CD4-positive, alpha-beta T cell treated with Interferon alpha-2 for 1 hour (primary cell): ENCODE measurements at regions not wholly inside any gene's neighbourhood (a gene's known extent, or its start where the extent isn't known, plus 50 kb on each side); places are given as distances from the start of the nearest gene placed in this dataset.
"Not testable (repeated sequence)": the region's sequence is repeated elsewhere in the genome, so short reads cannot be mapped to it uniquely, and the experiment has no call there.

Experiments used
- DNase-seq, 2 donors: peaks; one replicate each; pipeline ENCODE4 v3.0.0-alpha.2; 2020 to 2022

DNA sequence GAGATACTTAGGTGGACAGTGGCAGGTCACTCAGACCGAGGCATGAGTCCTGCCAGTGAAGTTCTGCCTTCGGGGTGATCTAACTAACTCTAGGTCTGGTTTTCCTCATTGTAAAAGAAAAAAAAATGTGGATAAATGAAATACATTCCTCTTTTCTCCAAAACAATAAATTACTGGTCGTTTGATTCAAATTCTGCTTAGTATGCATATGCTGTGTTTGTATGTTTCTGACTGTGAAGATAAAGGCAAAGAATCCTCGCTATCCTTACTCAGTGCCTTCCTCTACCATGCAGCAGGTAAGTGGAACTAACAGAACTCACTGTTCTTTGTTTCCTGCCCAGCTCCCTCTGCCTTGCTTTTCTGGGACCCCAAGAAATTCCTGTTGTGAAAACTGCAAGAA, 330.1 kb downstream of the SUCLG1 start:
- DNase-seq: no peak

DNA sequence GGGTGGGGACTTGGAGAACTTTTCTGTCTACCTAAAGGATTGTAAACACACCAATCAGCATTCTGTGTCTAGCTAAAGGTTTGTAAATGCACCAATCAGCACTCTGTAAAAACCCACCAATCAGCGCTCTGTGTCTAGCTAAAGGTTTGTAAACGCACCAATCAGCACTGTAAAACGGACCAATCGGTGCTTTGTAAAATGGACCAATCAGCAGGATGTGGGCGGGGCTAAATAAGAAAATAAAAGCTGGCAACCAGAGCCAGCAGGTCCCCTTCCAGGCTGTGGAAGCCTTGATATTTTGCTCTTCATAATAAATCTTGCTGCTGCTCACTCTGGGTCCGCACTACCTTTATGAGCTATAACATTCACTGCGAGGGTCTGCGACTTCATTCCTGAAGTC, 331.3 kb downstream of the SUCLG1 start:
- DNase-seq: not testable (repeated sequence)

DNA sequence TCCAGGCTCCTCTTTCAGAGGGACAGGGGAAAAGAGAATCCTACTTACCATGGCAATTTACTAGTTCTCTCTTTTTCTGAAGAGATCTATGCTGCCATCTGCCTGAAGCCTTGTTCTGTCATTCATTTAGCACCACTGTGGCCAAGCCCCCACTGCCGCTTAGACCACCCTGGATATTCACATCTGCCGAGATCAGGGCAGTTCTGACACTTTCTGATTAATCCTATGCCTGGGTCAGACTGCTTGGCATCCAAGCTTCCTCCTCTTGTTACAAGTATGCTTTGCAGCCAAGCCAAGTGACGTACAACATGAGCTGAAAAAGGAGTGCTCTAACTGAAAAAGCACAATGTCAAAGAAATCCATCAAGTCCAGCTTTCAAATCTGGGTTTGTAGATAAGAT, 332.6 kb downstream of the SUCLG1 start:
- no peak for DNase-seq

DNA sequence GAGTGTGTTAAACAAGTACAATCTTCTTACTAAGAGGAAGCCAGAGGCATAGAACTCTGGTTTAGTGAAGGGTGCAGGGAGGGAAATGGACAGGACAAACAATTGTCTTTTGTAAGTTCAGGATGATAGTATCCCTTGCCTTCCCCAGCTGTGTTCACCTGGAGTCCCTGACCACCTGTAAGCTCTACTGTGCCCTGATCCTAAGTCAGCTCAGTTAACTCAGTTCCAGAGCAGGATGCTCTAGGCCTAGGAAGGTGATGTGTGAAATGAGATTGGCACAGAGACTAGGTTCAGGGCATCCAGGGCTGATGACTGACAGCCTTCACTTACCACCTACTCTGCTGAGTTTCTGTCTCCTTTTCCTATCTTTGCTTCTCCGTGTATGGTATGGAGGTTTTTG, 333.0 kb downstream of the SUCLG1 start:
- no peak for DNase-seq

DNA sequence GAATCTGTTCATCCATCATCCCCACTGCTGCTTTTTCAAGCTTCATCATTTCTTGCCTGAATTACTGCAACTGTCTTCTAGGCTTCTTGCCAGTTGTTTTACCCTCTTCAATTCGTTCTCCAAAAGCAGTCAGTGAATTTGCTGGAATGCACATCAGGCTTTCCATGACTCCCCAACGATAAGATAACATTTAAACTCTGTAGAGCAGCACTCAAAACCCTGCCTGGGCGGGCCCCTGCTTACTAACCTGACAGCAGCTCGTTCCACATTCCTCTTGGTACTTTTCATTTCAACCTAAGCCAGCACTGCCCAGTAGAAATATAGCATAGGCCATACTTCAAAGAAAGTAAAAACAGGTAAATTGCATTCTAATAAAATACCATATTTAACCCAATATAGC, 342.9 kb downstream of the SUCLG1 start:
- DNase-seq: no peak

DNA sequence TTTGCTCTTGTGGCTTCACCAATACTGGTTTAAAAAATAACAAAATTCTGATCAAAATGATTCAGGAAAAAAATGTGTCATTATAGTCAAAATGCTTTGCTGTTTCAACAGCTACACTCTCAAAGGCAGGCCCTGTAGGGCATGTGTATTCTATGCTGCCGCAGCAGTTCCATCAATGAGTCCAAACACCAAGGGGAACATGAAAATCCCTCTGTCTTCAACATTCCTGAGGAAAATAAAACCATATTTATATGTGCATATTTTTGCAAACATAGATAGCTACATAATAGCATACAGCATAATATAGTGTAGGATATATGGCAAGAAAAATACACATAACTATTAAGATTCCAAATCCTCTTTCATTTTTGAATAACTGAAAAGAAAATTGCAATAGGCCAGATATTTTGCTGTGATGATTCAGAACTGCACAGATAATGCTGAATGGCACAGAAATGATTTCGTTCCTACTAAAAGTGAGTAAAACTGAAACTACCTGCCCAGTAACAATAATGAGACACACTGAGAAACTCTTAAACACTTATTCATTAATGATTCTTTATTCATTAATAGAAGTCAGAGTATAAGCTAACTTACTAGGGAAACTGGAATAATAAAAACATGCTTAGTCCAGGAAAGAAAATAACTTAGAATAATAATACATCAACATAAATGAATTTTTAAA, 343.8 kb downstream of the SUCLG1 start:
- no peak for DNase-seq

DNA sequence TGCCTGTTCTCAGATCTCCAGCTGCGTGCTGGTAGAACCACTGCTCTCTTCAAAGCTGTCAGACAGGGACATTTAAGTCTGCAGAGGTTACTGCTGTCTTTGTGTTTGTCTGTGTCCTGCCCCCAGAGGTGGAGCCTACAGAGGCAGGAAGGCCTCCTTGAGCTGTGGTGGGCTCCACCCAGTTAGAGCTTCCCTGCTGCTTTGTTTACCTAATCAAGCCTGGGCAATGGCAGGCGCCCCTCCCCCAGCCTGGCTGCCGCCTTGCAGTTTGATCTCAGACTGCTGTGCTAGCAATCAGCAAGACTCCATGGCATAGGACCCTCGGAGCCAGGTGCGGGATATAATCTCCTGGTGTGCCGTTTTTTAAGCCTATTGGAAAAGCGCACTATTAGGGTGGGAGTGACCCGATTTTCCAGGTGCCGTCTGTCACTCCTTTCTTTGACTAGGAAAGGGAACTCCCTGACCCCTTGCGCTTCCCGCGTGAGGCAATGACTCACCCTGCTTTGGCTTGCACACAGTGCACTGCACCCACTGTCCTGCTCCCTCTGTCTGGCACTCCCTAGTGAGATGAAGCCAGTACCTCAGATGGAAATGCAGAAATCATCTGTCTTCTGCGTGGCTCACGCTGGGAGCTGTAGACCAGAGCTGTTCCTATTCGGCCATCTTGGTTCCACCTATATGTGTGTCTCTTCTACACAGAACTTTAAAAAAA, 355.1 kb downstream of the SUCLG1 start:
- not testable (repeated sequence) for DNase-seq

DNA sequence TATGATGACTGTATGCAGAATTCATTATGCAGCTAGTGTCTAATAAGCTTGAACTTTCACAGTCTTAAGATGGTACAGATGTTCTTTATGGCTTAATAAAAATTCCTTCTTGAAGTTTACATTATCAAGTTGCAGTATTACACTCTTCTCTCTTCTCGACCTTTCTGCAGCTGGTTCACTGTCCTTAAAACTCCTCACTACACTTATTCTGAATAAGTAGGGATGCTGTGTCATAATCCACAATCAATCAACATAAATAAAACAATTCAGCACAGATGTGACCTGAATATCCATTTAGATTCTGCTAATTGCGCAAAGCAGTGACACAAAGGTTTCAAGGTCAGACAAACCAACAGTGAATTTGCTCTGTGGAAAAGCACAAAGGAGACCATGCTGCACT, 356.8 kb downstream of the SUCLG1 start:
- no peak for DNase-seq

DNA sequence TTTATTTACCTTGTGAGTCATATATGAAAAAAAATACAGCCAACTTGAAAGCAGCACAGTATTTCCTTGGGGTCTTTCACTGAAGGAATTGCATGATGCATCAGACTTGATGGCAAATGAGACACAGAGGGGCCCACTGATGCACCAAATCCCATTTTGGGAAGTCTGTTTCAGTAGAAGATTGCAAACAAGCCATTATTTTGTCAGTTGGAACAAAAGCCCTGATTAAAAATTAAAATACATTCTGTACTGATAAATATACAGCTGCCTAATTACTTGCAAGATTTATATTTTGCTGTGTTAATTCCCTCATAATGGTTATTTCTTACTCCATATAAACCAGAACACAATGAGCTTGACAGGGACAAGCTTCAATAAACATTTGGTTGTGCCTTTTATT, 370.4 kb downstream of the SUCLG1 start:
- DNase-seq: no peak

DNA sequence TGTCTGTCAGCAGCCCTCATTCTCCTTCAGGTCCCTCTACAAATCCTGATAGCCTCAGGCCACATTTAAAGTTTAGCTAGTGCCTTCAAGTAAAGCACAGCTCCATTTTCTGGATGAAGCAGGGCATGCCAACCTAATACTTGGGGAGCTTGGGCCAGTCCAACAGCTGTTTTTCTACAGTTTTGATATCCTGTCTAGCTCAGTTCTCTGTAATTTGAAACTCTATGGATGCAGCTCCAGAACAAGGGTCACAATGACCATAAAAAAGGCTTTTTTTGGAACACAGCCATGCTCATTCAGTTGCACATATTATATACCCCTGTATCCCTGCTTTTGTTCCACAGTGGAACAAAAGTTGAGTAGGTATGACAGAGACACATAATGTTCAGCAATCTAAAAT, 373.5 kb downstream of the SUCLG1 start:
- DNase-seq: no peak

DNA sequence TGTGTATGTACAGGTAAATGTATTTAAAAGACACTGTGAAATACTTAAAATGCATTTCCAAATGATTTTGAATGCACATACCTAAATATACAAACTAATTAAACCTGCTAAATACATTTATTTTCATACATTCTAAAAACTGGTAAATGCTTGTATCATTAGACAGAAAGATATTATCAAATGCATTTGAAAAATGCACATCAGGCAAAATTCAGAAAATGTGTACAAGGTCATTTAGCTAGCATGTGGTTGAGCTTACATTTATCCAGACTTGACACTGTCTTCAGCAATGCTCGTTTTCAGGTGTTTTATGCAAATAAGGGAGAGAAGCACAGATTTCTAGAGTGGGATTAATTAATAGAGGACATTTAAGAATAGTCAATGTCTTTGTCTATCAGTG, 374.2 kb downstream of the SUCLG1 start:
- DNase-seq: no peak

DNA sequence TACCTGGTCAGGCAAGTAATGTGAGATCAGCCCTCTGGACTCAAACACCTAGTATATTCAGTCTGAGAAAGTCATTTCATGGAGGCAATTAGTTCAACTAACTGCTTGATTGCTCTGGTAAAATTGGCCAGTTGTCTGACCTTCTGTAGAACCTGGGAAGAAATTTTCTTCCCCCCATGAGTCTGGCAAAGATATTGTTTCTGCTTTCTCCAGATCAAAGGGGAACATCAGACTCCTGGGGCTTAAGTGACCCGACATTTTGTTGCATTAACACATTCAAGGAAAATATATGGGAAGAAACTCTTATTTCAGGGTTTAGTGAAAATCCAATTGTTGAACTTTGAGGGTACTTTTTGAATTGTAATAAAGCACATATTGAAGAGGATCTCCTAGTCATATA, 375.1 kb downstream of the SUCLG1 start:
- no peak for DNase-seq

DNA sequence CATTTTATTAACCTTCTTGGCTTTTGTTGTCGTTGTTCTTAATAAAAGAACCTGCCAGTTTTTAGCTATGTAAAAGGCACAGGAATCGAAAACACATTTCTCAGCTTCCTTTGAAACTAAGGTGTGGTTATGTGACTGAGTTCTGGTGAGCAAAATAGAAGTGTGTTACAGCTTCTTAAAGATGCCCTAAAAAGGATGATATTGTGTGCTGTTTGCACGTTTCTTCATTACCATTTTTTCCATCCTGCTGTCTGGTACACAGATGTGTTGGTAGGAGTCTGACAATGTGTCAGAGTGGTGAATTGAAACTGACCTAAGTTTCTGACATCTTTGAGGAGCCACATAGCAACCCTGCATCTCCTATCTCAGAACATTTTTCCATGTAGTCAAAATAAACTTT, 380.6 kb downstream of the SUCLG1 start:
- DNase-seq: no peak

DNA sequence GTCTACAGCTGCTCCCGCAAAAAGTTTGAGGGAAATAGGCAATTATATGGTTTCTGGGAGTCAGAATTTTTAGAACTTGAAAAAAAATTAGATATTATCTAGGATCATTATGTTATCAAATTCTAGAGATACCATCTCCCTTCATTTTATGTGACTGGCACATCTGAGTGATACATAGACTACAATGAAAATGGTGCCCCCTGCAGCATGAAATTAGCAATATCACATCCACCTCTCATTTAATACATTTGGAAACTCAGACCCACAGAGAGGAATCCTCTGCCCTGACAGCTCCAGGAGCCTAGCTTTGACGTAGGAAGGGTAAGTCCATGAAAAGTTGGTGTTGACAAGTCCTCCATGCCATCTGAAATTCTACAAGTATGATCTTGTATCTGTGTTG, 381.6 kb downstream of the SUCLG1 start:
- DNase-seq: no peak

DNA sequence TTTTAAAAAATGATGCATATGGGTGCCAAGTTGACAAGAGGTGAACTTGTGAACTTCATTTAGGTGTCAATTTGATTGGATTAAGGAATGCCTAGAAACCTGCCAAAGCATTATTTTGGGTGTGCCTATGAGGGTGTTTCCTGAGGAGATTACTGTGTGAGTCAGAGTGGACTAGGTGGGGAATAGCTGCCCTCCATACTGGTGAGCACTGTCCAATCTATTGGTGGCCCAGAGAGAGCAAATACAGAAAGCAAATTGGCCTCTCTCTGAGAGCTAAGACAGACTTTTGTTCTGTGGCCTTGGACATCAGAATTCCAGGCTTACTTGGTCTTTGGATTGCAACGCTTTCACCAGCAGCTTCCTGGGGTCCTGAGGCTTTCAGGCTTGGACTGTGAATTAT, 388.0 kb downstream of the SUCLG1 start:
- DNase-seq: no peak

DNA sequence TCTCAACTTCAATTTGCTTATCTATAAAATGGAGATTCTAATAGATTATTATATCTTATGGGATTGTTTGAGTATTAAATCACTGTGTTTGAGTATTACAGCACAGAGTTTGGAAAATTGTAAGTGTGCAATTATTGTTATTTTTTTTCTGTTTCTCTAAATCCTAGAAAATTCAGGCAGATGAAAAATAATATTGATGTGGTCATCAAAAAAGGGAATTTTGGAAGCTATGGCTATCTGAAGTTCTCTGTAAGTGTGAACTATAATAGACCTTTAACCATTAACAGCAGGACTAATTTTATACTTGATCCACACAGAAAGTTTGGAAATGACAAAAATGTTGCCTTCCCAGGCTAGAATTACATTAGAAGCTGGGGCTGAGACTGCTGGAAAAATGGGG, 393.2 kb downstream of the SUCLG1 start:
- no peak for DNase-seq

DNA sequence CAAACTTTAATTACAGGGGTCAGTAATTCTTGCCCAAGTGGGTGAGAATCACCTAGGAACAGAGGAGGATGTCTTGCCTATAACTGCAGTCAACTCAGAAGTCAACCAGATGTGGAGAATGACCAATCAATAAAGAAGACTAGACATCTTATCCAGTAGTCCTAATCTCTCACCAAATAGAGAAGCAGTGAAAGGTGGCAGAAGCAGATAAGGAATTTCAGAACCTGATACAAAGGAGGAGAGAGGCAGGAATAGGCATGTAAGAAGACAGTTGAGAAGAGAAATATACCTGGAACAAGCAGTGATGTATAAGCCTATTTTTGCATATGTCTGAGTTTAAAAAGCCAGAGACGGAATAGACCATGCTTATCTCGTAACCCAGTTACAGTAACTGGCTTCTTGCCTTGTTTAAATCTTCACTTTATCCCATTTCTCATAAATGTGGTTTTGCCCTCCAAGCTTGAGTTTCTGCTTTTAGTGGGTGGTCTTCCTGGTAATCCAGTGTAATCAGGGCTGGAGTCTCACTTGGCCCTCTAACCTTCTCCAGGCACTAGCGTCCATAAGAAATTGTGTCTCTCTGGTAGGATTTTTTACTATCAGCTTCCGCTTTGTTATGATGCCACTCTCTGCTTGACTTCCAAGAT, 401.0 kb downstream of the SUCLG1 start:
- no peak for DNase-seq

DNA sequence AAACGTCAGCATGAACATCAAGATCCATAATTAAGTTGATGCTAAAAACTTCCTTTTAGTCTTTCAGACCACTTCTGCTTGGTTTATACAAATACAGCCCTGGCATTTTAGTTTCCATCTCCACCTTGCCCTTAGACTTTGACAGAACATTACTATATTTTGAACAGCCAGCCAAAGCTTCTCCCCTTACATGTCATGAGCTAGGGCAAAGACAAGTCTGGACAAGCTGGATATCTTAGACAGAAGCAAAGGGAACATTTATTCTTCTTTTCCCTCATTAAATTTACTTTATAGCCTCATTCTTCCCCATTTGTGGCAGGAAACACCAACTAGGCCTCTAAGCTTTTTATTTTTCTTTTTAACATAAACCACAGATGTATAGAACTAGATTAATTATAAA, 403.3 kb downstream of the SUCLG1 start:
- no peak for DNase-seq

DNA sequence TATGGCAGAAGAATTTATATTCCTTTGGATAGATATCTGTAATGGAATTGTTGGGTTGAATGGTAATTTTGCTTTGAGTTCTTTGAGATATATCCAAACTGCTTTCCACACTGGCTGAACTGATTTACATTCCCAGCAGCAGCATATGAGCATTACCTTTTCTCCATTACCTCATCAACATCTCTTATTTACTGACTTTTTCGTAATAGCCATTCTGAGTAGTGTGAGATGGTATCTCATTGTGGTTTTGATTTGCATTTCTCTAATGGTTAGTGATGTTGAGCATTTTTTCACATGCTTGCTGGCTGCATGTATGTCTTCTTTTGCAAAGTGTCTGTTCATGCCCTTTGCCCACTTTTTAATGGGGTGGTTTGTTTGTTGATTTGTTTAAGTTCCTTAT, 404.5 kb downstream of the SUCLG1 start:
- DNase-seq: not testable (repeated sequence)

DNA sequence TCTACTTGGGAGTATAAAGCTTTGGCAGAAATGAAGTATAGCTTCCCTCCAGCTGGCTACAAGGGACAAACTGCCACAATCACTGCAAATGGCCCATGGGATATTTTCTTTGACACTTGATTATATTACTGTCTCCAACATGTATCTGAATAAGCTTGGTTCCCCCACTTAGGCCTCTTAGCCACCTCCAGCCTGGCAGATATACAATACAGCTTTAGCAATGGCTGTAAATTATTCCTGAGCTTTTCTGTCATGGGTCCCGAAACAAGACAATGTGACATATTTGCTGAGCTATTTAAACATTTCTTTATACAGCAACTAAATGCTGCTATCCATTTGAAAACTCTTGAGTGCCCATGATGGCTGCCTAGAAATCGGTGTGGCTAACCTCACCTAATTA, 406.2 kb downstream of the SUCLG1 start:
- no peak for DNase-seq

DNA sequence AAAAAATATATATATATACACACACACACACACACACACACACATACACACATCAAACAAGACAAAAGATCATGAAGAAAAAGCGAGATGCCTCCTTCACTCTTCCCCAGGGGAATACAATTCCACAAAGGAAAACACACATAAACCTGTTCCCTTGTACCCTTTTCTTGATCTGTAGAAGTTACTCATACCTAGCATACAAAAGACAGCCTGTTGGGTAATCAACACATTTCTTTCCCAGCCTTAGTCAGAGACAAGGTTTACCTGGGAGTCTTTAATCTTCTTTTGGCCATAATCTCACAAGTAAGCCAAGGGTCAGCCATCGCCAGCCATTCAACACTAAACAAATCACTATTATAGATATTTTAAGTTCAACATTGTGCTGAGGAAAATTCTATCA, 407.0 kb downstream of the SUCLG1 start:
- DNase-seq: no peak

DNA sequence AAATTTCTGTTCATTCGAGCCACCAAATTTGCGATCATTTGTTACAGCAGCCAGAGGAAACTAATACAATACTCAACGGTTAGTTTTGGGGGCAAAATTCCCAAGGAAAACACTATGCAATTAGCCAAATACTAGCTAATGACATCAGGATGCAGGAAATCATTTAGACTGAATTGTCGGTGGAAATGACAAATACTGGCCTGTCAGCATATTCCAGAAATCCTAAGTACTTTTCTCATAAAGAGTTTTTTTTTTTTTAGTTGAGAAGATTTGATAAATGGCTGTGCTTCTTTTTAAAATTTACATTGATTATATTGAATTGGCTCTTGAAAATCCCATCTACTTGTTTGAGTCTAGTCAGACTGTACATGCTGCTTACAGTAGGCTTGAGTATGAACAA, 410.1 kb downstream of the SUCLG1 start:
- no peak for DNase-seq

DNA sequence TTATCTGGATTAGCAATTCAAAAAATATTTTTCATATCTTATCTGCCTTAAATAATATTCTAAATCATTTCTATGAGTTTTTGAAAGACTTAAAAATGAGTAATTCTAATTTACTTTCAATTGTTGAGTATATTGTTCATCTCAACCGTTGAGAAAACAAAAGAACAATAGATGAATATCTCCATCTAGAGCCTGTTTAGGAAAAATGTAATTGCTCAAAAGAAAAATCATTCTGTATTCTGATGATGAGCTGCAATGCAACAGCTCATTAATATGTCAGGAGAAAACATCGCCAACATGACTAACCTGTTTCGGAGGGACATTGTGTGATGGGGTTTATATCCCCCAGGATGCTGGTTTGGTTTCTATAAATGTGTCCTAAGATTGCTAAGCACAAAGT, 417.6 kb downstream of the SUCLG1 start:
- DNase-seq: no peak

DNA sequence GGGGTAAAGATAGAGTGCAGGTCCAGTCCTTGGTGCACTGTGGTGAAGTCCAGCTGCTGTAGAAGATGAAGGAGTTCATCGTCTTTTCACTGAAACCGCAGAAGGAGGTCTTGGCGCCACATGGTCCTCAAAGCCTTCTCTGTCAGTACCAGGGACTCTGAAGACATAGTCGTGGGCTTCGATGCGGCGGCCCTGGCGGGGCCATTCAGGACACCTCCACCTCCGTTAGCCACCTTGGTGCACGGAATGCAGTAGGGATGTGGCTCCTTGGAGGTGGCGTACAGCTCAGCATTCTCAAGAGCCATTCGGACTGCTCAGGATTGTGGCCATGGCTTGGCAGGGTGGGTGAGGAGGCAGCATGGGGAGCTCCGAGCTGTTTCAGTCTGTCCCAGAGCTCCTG, 418.8 kb downstream of the SUCLG1 start:
- DNase-seq: no peak

DNA sequence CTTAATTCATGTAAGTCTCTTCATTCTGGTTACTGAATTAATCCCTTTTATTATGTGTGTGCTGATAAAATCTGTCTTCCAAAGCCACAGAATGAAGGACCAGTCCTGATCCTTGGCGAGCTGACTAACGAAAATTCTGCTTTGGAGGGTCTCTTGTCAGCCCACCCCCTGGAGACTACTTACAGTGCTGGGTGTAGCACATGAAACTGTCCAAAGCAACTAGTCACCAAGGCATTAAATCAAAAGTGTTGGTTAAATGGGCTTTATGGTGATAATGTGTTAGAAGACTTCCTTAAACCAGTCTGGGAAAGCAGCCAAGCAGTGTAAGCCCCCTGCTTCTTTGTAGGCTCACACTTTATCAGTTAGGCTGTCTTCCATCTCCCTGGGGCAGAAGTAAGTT, 420.2 kb downstream of the SUCLG1 start:
- no peak for DNase-seq
